Islet of Langerhans (tissue), 1 donor: ENCODE measurements at regions not wholly inside any gene's neighbourhood (a gene's known extent, or its start where the extent isn't known, plus 50 kb on each side); places are given as distances from the start of the nearest gene placed in this dataset.

Experiments used
- FAIRE-seq: peaks from one replicate; lab custom pipeline; 2011; peaks lifted over from hg19 to GRCh38; lab: Jason Lieb, UNC

DNA sequence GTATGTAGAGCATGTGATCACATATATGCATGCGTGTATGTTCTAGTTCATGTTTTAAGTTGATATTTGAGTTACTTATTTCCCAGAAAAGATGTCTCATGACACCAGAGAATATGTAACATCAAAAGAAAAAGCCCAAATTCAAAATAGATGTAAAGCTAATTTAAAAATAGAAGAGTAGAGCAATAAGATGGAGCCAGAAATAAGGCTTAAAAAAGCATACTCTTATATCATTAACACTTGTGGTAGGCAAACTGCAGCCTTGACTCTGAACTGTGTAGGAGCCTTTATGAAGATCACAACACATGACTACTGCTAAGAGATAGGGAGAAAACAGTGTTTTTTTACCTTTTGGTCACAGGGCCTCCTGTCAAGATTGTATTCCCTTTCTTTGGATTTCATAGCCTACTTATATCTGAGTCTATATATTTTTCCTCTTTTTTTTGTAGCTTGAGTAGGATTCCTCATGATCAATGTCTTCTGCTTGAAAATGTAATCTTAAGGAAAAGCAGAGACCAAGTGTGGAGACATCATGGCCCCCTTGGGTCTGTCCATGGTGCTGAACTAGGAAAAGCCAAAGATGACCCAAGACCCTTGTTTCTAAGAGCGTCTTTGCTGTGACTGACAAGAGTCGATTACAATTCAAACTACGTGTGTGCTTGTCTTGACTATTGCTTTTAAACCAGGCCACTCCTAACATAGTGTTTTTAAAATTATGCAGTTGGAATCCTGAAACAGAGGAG, 390.4 kb downstream of the SHISA9 start:
- no peak for FAIRE-seq

DNA sequence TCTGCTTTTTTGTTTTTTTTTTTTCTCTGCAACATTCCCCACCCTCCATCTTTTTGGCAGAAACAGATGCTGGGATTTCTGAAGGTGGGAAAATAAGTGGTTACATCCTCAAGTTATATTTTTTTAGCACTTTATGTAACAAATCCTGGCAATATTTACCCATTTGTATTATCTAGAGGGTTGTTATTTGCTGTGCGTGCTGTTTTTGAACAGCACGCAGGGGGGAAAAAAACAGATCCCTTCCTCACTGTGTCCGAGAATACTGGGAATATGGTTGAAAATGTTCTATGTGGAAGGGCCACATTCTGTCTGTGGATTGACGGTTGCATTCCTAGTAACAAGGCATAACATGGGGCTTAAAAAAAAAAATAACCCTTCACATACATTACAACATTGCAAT, 394.8 kb downstream of the SHISA9 start:
- no peak for FAIRE-seq

- FAIRE-seq, result no peak
Observed at GRCh38 chr16:13298666-13299065, 397.3 kb downstream of the SHISA9 start.

DNA sequence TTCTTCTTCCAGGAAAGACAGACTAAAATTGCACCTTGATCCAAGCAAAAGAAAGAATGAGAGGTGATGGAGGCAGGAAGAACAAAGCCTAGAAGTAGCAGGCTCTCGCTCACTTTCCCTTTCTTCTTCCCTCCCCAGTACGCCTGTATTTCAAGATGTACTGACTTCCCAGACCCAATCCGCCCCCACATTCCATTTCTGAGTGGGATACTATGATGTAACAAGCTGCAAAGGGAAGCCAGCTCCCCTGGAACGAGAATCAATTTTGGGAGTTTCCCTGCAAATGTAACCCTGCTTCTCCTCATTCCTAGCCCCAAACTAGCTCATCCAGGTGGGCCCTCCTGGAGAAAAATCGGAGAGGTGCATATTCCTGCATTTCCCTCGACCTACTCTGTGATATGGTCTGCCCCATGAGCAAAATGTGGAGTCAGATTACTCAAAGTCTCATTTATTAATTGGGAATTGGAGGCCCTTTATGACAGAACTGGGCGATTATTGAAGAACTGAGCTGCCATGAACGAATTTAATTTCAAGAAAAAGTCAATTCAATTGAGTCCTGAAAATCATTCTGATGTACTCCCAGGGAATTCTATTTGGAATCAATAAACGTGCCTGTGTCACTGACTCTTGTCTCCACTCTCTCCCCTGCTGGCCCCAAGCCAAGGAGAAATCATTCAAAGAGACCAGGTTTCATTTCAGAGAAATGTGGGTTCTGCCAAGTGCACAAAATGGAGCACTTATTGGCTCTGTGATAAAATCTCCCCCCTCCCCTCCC, 398.9 kb downstream of the SHISA9 start:
- no peak for FAIRE-seq

- no peak for FAIRE-seq
Observed at GRCh38 chr16:13305019-13305755, 403.8 kb downstream of the SHISA9 start.

- FAIRE-seq, result no peak
Observed at GRCh38 chr16:13306161-13306995, 405.0 kb downstream of the SHISA9 start.

DNA sequence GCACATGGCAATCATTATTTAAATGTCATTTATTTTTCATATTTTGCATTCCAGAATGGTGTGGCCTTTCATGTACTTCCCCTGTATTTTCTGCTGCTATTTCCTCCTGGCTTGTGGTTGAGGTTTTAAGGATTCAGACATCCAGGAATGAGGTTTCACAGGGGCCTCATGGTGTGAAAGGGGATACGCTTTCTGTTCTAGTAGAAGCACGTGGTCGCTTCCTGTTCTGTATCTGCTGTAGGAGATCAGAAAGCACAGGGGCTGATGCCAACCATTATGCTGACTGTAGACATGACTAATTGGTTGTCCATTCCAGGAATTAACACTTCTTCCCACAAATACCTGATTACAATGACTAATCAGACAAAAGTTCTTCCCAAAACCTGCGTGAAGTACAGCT, 405.9 kb downstream of the SHISA9 start:
- no peak for FAIRE-seq

GRCh38 chr16:13307851-13308250, 406.5 kb downstream of the SHISA9 start:
- FAIRE-seq, result no peak

DNA sequence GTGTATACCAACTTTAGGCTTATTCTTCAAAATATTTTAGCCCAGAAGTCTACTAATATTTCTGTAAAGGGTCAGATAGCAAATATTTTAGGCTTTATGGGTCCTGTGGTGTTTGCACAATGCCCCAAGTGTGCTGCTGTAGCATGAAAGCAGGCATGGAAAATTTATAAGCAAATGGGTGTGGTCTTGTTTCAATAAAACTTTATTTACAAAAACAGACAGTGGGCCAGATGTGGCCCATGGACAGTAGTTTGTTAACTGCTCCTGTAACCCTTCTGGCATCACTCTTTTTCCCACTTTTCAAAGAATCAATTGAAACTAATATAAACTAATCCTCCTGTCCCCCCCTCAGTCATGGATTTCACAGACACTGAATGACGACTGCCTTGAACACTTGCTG, 410.7 kb downstream of the SHISA9 start:
- no peak for FAIRE-seq

DNA sequence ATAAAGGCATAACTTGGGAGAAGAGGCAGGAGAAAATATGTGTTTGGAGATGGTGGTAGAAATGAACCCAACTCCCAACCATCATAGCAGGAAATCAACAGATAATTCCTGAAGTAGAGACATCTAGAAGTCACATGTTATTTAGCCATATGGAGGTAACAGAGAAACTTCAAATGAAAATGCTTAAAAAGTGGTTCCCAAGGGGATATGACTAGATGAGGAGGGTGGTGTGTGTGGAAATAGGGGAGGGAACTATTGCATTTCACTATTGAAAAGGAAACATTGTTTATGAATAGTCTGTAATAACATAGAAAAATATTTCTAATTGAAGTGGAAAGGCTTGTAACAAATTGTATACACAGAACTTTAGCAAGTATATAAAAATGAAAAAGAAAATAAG, 412.0 kb downstream of the SHISA9 start:
- no peak for FAIRE-seq

DNA sequence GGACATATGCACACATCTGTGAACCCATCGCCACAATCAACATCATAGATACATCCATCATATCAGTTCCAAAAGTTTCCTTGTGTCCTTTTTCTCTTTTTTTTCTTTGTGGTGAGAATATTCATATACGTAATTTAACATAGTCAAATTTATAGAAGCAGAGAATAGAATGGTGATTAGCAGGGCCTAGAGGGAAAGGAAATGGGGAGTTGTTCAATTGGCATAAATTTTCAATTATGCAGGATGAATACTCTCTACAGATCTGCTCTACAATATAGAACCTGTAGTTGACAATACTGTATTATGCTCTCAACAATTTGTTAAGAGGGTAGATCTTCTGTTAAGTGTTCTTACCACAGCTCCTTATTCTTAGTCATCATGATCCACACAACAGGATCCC, 413.2 kb downstream of the SHISA9 start:
- FAIRE-seq, result no peak

GRCh38 chr16:13315642-13316427, 414.4 kb downstream of the SHISA9 start:
- FAIRE-seq, result no peak

DNA sequence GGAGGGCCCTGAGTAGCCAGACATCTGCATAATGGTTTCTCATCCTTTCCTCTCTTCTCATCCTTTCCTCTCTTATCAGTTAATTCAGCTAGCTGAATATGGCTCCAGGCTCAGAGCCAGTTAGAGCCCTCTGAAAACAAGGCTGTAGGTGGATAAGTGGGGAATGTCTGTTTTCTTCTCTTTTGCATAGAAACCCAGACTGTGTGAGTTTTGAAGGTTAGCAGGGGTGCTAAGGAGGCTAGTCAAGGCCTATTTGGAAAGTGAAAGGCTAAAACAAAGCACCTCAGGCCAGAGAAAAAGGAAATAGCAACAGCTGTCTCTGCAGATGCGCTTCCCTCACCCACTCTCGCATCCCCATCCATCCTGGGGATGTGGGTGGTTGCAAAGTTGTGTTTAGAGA, 420.9 kb downstream of the SHISA9 start:
- FAIRE-seq, result no peak

GRCh38 chr16:13324851-13325250, 423.5 kb downstream of the SHISA9 start:
- FAIRE-seq, result no peak

- no peak for FAIRE-seq
Observed at GRCh38 chr16:13325396-13325795, 424.0 kb downstream of the SHISA9 start.

GRCh38 chr16:13331918-13332317, 430.5 kb downstream of the SHISA9 start:
- FAIRE-seq, result no peak

- FAIRE-seq, result no peak
Observed at GRCh38 chr16:13332713-13333255, 431.4 kb downstream of the SHISA9 start.

GRCh38 chr16:13333336-13333735, 431.9 kb downstream of the SHISA9 start:
- no peak for FAIRE-seq

GRCh38 chr16:13335879-13336278, 434.5 kb downstream of the SHISA9 start:
- FAIRE-seq, result no peak

- no peak for FAIRE-seq
Observed at GRCh38 chr16:13336335-13336734, 434.9 kb downstream of the SHISA9 start.
